MM.1S (cell line): ENCODE measurements at regions not wholly inside any gene's neighbourhood (a gene's known extent, or its start where the extent isn't known, plus 50 kb on each side); places are given as distances from the start of the nearest gene placed in this dataset.

Experiments
- EZH2 ChIP-seq: fragments of 300-600 bp; sonication (generic); optimal IDR thresholded peaks from 2 replicates; pipeline ENCODE3; 2017; ENCODE audit warnings: low read depth, mild to moderate bottlenecking, antibody characterized with exemption, low read length, mixed read lengths
- EZH2phosphoT487 ChIP-seq: fragments of 300-600 bp; sonication (generic); IDR thresholded peaks from 2 replicates; pipeline ENCODE4 v1.6.1; 2018; ENCODE audit warnings: antibody characterized with exemption, low read length
- TF ChIP-seq, protein P1 (sequence below): fragments of 300-600 bp; sonication (generic); IDR thresholded peaks from 2 replicates; pipeline ENCODE4 v1.5.1; 2016; ENCODE audit warnings: antibody characterized with exemption, low read length, mixed read lengths

DNA sequence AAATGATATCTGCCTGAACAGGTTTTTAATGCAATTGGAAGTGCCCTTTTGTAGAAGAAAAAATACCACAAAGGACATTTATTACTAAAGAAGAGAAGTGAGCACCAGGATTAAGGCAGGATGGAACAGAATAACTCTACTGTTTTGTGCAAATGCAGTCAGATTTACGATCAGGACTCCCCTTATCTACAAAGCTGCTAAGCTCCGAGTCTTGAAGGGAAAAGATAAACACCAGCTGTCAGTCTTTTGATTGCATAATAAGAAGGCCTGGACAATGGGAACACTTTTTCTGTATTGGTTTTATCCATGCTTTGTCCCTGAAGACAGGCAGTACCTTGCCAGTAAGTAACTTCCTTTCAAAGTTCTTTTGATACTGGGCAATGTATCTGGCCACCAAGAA is 797.9 kb upstream of the SLC35B3 start:
- TF ChIP-seq, protein P1, sequence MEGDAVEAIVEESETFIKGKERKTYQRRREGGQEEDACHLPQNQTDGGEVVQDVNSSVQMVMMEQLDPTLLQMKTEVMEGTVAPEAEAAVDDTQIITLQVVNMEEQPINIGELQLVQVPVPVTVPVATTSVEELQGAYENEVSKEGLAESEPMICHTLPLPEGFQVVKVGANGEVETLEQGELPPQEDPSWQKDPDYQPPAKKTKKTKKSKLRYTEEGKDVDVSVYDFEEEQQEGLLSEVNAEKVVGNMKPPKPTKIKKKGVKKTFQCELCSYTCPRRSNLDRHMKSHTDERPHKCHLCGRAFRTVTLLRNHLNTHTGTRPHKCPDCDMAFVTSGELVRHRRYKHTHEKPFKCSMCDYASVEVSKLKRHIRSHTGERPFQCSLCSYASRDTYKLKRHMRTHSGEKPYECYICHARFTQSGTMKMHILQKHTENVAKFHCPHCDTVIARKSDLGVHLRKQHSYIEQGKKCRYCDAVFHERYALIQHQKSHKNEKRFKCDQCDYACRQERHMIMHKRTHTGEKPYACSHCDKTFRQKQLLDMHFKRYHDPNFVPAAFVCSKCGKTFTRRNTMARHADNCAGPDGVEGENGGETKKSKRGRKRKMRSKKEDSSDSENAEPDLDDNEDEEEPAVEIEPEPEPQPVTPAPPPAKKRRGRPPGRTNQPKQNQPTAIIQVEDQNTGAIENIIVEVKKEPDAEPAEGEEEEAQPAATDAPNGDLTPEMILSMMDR, result no peak
- TF ChIP-seq EZH2 (no peak), EZH2phosphoT487 (no peak)
